ENCODE measurements at regions not wholly inside any gene's neighbourhood (a gene's known extent, or its start where the extent isn't known, plus 50 kb on each side); places are given as distances from the start of the nearest gene placed in this dataset.

DNA sequence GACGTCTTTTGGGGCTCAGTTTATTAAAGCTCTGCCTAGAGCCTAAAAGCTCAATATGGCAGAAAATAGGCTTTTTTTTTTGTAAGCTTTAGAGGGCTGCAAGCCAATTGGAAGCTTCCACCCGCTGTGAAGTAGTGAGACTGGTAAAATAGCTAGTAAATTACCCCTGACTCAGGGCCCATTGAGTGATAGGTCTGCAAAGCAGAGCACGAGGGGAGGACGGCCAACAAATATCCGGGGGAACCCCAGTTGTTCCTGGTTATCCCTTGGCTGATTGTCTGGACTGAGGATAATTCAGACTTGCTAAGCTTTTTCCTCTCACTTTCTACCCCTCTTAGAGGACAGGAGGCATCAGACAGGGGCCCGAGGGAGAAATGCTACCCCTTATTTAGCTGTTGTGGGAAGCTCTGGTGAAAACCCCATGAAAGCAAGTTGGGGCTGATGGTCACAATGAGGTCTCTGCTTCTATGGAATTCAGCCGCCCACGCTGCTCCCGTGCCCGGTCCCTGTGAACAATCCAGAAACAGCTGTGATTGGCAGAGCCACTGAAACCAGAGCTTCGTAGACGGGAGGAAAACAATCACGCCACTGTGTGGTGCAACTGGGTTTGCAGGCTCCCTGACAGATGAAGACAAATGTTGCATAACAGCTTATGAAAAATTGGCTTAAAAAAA, 141.9 kb upstream of the LGALSL start:
- H3K36me3 ChIP-seq (ENCODE audit: control insufficient read depth, insufficient read depth, low read length, severe bottlenecking): no peaks in the 10 kb centered on the region
- peaks cover 11% of the 10 kb centered on the region for H3K27me3 ChIP-seq (replicated peaks; ENCODE audit: control insufficient read depth, insufficient read depth, low read length)
- H3K9ac ChIP-seq (ENCODE audit: low read length): peak overlapping the region; percentile 45
- DNase-seq (ENCODE audit: low read depth): peak; percentile 96
- H3K4me1 ChIP-seq (ENCODE audit: control insufficient read depth, insufficient read depth, low read length): peaks cover 19% of the 10 kb centered on the region
- no peaks in the 10 kb centered on the region for H3K9me3 ChIP-seq (ENCODE audit: control insufficient read depth, low read length)
- peak overlapping the region; percentile 70 for H3K4me3 ChIP-seq (ENCODE audit: low read length)

DNA sequence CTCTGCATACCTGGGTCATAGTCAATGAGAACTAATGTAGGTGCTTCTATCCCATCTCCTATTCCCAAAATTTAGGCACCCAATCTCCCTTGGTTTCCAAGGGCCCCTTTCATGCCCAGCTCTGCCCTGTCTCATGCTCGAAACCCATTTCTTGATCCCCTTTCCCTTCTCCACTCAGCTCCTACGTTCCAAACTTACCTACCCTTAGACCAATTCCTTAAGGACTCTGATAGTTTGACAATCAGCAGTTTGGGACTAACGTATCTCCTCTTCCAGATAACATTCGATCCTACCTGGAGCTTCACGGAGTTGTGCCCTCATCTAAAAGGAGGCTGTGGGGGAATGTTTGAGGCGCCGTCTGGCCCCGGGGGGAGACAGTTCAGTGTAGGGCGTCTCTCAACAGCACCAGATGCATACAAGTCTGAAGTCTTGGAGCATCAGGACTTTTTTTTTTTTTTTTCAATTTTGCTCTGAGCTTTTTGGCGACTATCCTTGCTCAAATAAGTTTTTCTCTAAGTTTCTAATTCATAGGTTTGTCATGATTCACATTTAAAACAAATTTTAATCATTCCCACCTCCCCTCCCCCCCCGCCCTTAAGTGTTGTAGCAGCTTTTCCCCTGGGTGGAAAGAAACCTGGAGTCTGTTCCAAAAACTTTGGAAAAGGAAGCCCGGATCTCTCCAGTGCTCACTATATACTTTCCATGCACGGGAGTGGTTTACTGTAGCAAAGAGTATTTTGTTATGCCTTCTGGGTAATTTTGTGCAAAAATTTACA, 141.2 kb upstream of the LGALSL start:
- DNase-seq (ENCODE audit: low read depth): no peak
- H3K4me1 ChIP-seq (ENCODE audit: control insufficient read depth, insufficient read depth, low read length): peaks cover 19% of the 10 kb centered on the region
- peak overlapping the region; percentile 70 for H3K4me3 ChIP-seq (ENCODE audit: low read length)
- H3K9me3 ChIP-seq (ENCODE audit: control insufficient read depth, low read length): no peaks in the 10 kb centered on the region
- peaks cover 16% of the 10 kb centered on the region for H3K27me3 ChIP-seq (replicated peaks; ENCODE audit: control insufficient read depth, insufficient read depth, low read length)
- peak overlapping the region; percentile 25 for H3K9ac ChIP-seq (ENCODE audit: low read length)
- H3K36me3 ChIP-seq (ENCODE audit: control insufficient read depth, insufficient read depth, low read length, severe bottlenecking): no peaks in the 10 kb centered on the region

DNA sequence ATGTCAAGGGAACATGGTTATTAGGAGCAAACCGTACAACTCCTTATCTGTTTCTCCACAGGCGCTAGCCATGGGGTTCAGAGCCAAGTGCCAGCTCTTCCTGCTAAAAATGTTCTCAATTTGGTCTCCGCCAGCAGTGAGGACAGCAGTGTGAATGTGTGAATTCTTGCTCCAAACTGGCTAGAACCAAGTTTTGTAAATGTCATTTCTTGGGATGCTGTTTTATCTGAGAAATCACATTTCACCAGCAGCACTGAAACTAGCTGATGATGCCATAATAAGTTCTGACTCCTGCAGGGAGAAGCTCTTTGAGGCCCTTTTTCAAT, 140.6 kb upstream of the LGALSL start:
- Histone ChIP-seq H3K27me3 (replicated peaks; ENCODE audit: control insufficient read depth, insufficient read depth, low read length) (peaks cover 16% of the 10 kb centered on the region), H3K4me3 (ENCODE audit: low read length) (peak overlapping the region; percentile 30), H3K9ac (ENCODE audit: low read length) (no peak overlapping the region), H3K4me1 (ENCODE audit: control insufficient read depth, insufficient read depth, low read length) (peaks cover 19% of the 10 kb centered on the region), H3K36me3 (ENCODE audit: control insufficient read depth, insufficient read depth, low read length, severe bottlenecking) (no peaks in the 10 kb centered on the region), H3K9me3 (ENCODE audit: control insufficient read depth, low read length) (no peaks in the 10 kb centered on the region)
- DNase-seq (ENCODE audit: low read depth): no peak

DNA sequence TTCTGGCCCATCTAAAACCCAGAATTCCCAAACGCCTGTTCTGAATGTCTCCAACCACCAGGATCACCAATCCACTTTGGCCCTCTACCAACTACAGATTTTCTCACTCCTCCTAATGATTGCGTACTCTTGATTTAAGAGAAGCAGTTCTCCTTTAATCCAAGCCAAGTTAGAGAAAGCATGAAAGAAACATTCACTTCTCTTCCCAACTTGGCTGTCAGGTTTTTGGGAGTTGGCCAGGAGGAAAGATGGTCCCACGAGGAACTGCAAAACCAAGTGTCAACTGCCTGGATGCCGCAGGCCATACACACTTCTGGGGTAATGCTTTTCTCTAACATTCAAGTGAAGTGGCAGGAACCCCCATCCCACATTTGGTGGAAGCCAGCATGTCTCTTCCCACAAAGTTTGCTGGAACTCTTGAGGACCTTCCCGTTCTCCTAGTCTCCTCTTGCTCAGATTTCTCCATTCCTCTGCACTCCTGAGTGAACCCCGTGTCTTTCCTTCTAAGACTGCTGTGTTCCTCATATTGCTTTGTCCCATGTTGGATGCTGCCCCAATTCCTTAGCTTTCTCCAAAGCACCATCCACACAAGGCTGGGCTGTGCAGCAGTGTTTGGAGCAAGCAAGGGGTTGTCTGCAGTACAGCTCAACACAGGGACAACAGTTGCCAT, 138.5 kb upstream of the LGALSL start:
- no peak overlapping the region for H3K4me3 ChIP-seq (ENCODE audit: low read length)
- no peaks in the 10 kb centered on the region for H3K36me3 ChIP-seq (ENCODE audit: control insufficient read depth, insufficient read depth, low read length, severe bottlenecking)
- no peak for DNase-seq (ENCODE audit: low read depth)
- no peak overlapping the region for H3K9ac ChIP-seq (ENCODE audit: low read length)
- H3K4me1 ChIP-seq (ENCODE audit: control insufficient read depth, insufficient read depth, low read length): peaks cover 19% of the 10 kb centered on the region
- H3K9me3 ChIP-seq (ENCODE audit: control insufficient read depth, low read length): no peaks in the 10 kb centered on the region
- H3K27me3 ChIP-seq (replicated peaks; ENCODE audit: control insufficient read depth, insufficient read depth, low read length): peaks cover 16% of the 10 kb centered on the region

DNA sequence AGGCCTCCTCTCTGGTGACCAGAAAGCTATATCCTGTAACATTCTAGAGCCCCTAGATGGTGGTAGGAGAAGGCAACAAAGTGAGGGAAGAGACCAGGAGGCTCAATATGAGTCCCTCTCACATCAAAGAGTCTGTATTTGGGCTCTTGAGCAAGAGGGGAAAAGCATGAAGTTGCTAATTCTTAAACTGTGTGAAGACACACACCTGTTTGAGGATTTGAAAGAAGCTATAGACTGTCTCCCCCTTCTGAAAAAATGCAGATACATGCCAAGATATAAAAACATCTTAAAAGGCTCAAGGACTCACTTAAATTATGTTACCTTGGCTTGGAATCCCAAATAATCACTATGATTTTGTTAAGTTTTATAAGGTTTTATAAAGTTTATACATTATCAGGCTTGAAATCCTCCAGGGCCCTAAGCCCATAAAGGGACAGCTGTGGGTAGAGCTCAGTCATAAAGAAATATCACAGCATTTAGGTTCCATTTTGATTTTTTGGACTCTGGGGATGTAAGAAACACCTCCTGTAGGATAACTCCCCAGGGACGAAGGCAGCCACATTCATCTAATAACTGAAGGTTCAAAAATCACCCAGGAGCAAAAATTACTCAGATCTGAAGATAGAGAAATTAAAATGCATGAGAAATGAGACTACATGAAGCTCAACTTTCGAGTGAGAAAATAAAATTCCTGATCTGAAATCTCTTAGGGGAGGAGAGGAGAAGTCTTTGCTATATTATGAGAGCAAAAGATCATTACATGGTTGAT, 136.1 kb upstream of the LGALSL start:
- DNase-seq (ENCODE audit: low read depth): no peak
- Histone ChIP-seq H3K36me3 (ENCODE audit: control insufficient read depth, insufficient read depth, low read length, severe bottlenecking) (no peaks in the 10 kb centered on the region), H3K4me1 (ENCODE audit: control insufficient read depth, insufficient read depth, low read length) (peaks cover 4% of the 10 kb centered on the region), H3K4me3 (ENCODE audit: low read length) (no peak overlapping the region), H3K9ac (ENCODE audit: low read length) (no peak overlapping the region), H3K9me3 (ENCODE audit: control insufficient read depth, low read length) (peaks cover 7% of the 10 kb centered on the region), H3K27me3 (replicated peaks; ENCODE audit: control insufficient read depth, insufficient read depth, low read length) (peaks cover 26% of the 10 kb centered on the region)

DNA sequence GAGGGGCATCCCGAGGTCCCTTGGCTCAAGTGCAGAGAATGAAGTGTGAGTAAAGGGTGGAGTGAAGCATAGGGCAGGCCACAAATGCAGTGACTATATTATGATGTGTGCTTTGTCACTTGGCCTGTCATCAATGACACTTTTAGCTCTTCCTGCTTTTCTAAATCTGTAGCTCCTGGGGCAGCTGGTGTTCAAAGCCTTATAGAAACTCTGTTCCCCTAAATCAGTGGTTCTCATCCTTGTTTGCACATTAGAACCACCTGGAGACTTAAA, 135.6 kb upstream of the LGALSL start:
- DNase-seq (ENCODE audit: low read depth): no peak
- Histone ChIP-seq H3K36me3 (ENCODE audit: control insufficient read depth, insufficient read depth, low read length, severe bottlenecking) (no peaks in the 10 kb centered on the region), H3K27me3 (replicated peaks; ENCODE audit: control insufficient read depth, insufficient read depth, low read length) (peaks cover 26% of the 10 kb centered on the region), H3K9ac (ENCODE audit: low read length) (no peak overlapping the region), H3K4me1 (ENCODE audit: control insufficient read depth, insufficient read depth, low read length) (no peaks in the 10 kb centered on the region), H3K9me3 (ENCODE audit: control insufficient read depth, low read length) (peaks cover 7% of the 10 kb centered on the region), H3K4me3 (ENCODE audit: low read length) (no peak overlapping the region)

DNA sequence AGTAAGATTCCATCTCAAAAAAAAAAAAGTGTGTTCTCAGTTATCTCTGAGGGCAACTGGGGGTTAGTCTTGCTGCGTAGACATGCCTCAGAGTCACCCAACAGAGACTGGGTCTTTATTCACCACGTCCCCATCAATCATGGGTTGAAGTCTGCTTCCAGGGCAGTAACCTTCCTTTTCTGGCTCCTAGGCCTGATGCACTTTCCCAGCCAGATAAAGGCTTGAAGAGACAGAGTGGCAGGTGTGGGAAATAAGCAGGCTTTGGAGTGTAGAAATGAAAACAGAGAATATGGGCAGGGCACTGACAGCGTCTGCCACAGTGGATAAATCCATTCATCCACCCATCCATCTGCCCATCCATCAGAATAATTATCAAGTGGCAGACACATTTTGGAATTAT, 134.1 kb upstream of the LGALSL start:
- Histone ChIP-seq H3K9ac (ENCODE audit: low read length) (no peak overlapping the region), H3K9me3 (ENCODE audit: control insufficient read depth, low read length) (peaks cover 7% of the 10 kb centered on the region), H3K36me3 (ENCODE audit: control insufficient read depth, insufficient read depth, low read length, severe bottlenecking) (no peaks in the 10 kb centered on the region), H3K4me3 (ENCODE audit: low read length) (no peak overlapping the region), H3K27me3 (replicated peaks; ENCODE audit: control insufficient read depth, insufficient read depth, low read length) (peaks cover 26% of the 10 kb centered on the region), H3K4me1 (ENCODE audit: control insufficient read depth, insufficient read depth, low read length) (no peaks in the 10 kb centered on the region)
- DNase-seq (ENCODE audit: low read depth): no peak

DNA sequence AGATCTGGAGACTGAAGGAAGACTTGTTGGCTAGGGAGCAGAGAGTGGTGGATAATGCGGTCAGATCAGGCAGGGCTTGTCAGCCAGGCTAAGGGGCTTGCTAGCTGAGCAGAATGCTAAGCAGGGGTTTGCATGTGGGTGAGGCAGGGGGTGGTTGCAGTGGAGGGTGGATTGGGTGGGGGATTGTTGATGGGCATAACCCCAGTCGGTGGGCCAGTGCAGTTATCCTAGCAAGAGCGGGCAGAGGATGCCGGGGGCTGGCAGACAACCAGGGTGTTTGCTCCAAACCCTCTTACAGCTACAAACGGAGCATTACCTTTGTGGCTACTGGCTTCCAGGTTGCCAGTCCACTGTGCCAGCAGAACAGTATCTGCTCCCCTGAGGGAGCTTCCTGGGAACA, 131.5 kb upstream of the LGALSL start:
- peaks cover 7% of the 10 kb centered on the region for H3K9me3 ChIP-seq (ENCODE audit: control insufficient read depth, low read length)
- H3K4me1 ChIP-seq (ENCODE audit: control insufficient read depth, insufficient read depth, low read length): peaks cover 6% of the 10 kb centered on the region
- H3K4me3 ChIP-seq (ENCODE audit: low read length): no peak overlapping the region
- H3K9ac ChIP-seq (ENCODE audit: low read length): no peak overlapping the region
- no peaks in the 10 kb centered on the region for H3K36me3 ChIP-seq (ENCODE audit: control insufficient read depth, insufficient read depth, low read length, severe bottlenecking)
- DNase-seq (ENCODE audit: low read depth): no peak
- peaks cover 12% of the 10 kb centered on the region for H3K27me3 ChIP-seq (replicated peaks; ENCODE audit: control insufficient read depth, insufficient read depth, low read length)

DNA sequence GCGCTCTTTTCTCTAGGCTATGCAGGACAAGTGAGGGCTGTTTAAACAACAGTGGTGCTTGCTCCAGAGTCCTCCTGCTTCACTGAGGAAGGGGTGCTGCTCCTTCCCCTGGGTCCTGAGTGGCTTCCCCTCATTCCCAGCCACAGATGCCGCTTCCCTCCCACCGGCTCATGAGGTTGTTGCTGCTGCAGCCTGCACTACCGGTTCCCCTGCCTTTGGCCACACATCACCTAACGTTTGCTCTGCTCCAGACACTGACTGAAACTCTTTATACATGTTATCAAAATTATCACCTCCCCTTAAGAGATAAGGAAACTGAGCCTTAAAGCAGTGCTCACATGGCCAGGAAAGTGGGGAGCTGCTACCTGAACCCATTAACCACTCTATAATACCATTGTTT, 130.8 kb upstream of the LGALSL start:
- no peak for DNase-seq (ENCODE audit: low read depth)
- H3K9ac ChIP-seq (ENCODE audit: low read length): no peak overlapping the region
- H3K4me1 ChIP-seq (ENCODE audit: control insufficient read depth, insufficient read depth, low read length): peaks cover 6% of the 10 kb centered on the region
- H3K4me3 ChIP-seq (ENCODE audit: low read length): no peak overlapping the region
- no peaks in the 10 kb centered on the region for H3K36me3 ChIP-seq (ENCODE audit: control insufficient read depth, insufficient read depth, low read length, severe bottlenecking)
- peaks cover 7% of the 10 kb centered on the region for H3K9me3 ChIP-seq (ENCODE audit: control insufficient read depth, low read length)
- H3K27me3 ChIP-seq (replicated peaks; ENCODE audit: control insufficient read depth, insufficient read depth, low read length): peaks cover 9% of the 10 kb centered on the region

DNA sequence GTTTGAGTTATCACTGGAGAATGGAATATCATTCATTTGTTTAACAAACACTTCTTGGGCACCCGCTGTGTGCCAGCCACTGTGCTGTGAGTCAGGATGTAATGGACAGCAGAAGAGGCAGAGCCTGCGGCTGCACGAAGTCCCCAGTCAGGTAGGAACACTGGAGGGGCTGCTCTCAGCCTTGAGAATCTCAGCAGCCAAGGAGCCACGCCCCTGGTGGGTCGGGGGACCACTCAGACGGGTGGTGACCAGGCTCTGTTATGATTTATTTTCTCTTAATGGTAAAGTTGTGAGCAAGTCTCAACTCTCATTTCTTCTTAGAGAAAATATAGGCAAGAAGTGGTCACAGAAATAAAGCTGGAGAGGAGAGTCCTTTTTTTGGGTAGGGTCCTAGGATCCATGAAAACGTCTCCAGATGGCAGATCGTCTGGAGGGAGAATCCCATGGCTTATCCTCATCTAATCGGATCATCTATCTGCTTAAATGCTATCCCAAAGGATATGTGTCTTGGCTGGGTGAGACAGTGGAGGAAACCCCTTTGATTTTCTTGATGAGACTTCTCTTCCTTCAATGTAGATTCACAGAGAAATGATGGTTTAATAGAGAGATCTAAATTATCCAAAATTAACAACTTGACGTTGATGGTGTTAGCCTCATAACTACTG, 129.1 kb upstream of the LGALSL start:
- H3K9ac ChIP-seq (ENCODE audit: low read length): no peak overlapping the region
- no peak overlapping the region for H3K4me3 ChIP-seq (ENCODE audit: low read length)
- H3K36me3 ChIP-seq (ENCODE audit: control insufficient read depth, insufficient read depth, low read length, severe bottlenecking): no peaks in the 10 kb centered on the region
- DNase-seq (ENCODE audit: low read depth): no peak
- peaks cover 15% of the 10 kb centered on the region for H3K4me1 ChIP-seq (ENCODE audit: control insufficient read depth, insufficient read depth, low read length)
- peaks cover 7% of the 10 kb centered on the region for H3K9me3 ChIP-seq (ENCODE audit: control insufficient read depth, low read length)
- H3K27me3 ChIP-seq (replicated peaks; ENCODE audit: control insufficient read depth, insufficient read depth, low read length): peaks cover 9% of the 10 kb centered on the region

DNA sequence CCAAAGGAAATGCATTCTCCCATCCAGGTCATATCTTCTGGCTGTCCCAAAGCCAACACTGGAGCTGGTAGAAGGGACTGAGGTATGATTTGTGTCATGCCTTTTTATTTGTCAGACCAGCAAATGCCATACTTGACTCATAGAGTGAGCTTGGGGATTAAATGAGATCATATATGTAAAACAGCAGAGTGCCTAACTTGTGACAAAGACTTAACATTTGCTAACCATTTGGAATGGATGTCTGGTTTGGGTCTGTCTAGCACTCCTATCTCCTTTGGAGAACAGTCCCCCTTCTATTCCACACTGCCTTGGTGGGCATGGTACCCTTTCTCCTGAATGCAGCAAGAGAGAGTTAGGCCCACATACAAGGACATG, 128.5 kb upstream of the LGALSL start:
- peaks cover 21% of the 10 kb centered on the region for H3K4me1 ChIP-seq (ENCODE audit: control insufficient read depth, insufficient read depth, low read length)
- no peaks in the 10 kb centered on the region for H3K36me3 ChIP-seq (ENCODE audit: control insufficient read depth, insufficient read depth, low read length, severe bottlenecking)
- no peak overlapping the region for H3K9ac ChIP-seq (ENCODE audit: low read length)
- peaks cover 9% of the 10 kb centered on the region for H3K27me3 ChIP-seq (replicated peaks; ENCODE audit: control insufficient read depth, insufficient read depth, low read length)
- no peak for DNase-seq (ENCODE audit: low read depth)
- no peak overlapping the region for H3K4me3 ChIP-seq (ENCODE audit: low read length)
- H3K9me3 ChIP-seq (ENCODE audit: control insufficient read depth, low read length): peaks cover 7% of the 10 kb centered on the region
